ENCODE measurements at regions not wholly inside any gene's neighbourhood (a gene's known extent, or its start where the extent isn't known, plus 50 kb on each side); places are given as distances from the start of the nearest gene placed in this dataset.

DNA sequence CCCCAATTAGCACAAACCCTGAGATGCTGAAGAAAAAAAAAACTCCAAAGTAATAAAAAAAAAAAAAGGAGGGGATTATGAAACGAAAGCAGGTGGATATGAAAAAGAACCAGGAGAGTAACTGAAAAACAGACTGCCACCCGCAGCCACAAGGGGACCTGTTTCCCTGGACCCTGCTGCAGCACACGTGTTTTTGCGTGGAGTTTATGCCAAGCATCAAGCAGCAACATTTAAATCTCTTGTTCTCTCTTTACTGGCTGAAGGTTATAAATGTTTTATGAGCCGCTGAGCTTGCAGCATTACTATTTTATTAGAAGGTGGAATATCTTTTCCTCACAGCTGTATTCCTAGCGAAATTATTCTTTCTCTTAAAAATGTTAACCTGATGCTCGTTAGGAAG, 131.6 kb upstream of the OLIG3 start:
- H3F3A ChIP-seq (replicated peaks; ENCODE audit: insufficient read depth) = no peaks in the 10 kb centered on the region
- DNase-seq = peak; percentile 13
- no peaks in the 10 kb centered on the region; a peak in 1 of 4 replicates for H3K4me1 ChIP-seq (ENCODE audit: control insufficient read depth in 1 of 2, insufficient read depth in 2 of 2, low read depth in 1 of 2, low read length in 1 of 2)
- H3K36me3 ChIP-seq (replicated peaks in 1 of 2; ENCODE audit: control insufficient read depth in 1 of 2, insufficient read depth in 2 of 2, low read length in 1 of 2) = no peaks in the 10 kb centered on the region
- ChIA-PET CTCF (interaction anchor here (0.7 to 1.1 kb wide), 4 partner anchors 10 to 134 kb away, joined by 3 read pairs; no protein-coding TSS in a partner anchor), POLR2A (no interaction called here)
- H3K9ac ChIP-seq = no peak overlapping the region
- no peaks in the 10 kb centered on the region for H3K9me2 ChIP-seq
- no peaks in the 10 kb centered on the region for H4K20me1 ChIP-seq (ENCODE audit: insufficient read depth)
- H3K79me2 ChIP-seq (ENCODE audit: insufficient read depth) = no peaks in the 10 kb centered on the region
- H3K9me3 ChIP-seq = no peaks in the 10 kb centered on the region
- no peak overlapping the region; a peak in 2 of 4 replicates for H3K4me3 ChIP-seq (ENCODE audit: low read depth in 2 of 2, low read length in 1 of 2)
- TF ChIP-seq EZH2phosphoT487 (IDR thresholded peaks at IDR 0.05; ENCODE audit: borderline replicate concordance, low read depth) (no peak), RFX5 (IDR thresholded peaks at IDR 0.05; ENCODE audit: low read length) (no peak)
- TF ChIP-seq, protein P1, sequence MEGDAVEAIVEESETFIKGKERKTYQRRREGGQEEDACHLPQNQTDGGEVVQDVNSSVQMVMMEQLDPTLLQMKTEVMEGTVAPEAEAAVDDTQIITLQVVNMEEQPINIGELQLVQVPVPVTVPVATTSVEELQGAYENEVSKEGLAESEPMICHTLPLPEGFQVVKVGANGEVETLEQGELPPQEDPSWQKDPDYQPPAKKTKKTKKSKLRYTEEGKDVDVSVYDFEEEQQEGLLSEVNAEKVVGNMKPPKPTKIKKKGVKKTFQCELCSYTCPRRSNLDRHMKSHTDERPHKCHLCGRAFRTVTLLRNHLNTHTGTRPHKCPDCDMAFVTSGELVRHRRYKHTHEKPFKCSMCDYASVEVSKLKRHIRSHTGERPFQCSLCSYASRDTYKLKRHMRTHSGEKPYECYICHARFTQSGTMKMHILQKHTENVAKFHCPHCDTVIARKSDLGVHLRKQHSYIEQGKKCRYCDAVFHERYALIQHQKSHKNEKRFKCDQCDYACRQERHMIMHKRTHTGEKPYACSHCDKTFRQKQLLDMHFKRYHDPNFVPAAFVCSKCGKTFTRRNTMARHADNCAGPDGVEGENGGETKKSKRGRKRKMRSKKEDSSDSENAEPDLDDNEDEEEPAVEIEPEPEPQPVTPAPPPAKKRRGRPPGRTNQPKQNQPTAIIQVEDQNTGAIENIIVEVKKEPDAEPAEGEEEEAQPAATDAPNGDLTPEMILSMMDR (IDR thresholded peaks at IDR 0.05) = peak; percentile 21; the same call in 1 of the 2 replicates
- peak overlapping the region; percentile 37; the same call in 1 of the 2 replicates for H3K4me2 ChIP-seq
- 8% methylated on average over 7 of the region's 7 CpGs for WGBS (ENCODE audit: low lambda C conversion rate)
- H2AFZ ChIP-seq (ENCODE audit: low read depth) = peak overlapping the region; percentile 41; the same call in 1 of the 2 replicates
- H3K27ac ChIP-seq (ENCODE audit: low read depth in 2 of 2, low read length in 1 of 2) = no peak overlapping the region
- H3K27me3 ChIP-seq (ENCODE audit: insufficient read depth) = no peaks in the 10 kb centered on the region

DNA sequence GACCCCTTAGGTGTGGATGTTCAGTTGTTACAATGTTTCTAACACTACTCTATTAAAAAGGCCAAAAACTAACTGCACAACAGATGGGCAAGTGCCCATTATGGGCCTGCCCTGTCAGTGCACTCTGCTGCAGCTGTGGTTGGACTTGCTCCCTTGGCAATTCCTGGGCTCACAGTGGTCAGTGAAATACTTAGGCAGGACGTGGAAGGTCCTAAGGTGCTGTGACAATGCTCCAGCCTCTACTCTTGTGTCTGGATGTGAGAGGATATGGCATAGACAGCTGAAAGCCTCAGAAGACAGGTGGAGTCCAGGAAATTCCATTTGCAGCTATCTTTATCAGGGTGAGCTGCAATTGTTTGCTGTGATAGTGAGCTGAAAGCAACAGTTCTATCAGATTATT, 136.5 kb upstream of the OLIG3 start:
- Histone ChIP-seq H3K9me2 (no peaks in the 10 kb centered on the region), H3K4me3 (ENCODE audit: low read depth in 2 of 2, low read length in 1 of 2) (no peak overlapping the region), H3K27me3 (ENCODE audit: insufficient read depth) (no peaks in the 10 kb centered on the region), H3K9ac (no peak overlapping the region), H3K4me2 (no peak overlapping the region), H3F3A (replicated peaks; ENCODE audit: insufficient read depth) (no peaks in the 10 kb centered on the region), H3K4me1 (ENCODE audit: control insufficient read depth in 1 of 2, insufficient read depth in 2 of 2, low read depth in 1 of 2, low read length in 1 of 2) (no peaks in the 10 kb centered on the region; a peak in 1 of 4 replicates), H2AFZ (ENCODE audit: low read depth) (no peak overlapping the region), H3K27ac (ENCODE audit: low read depth in 2 of 2, low read length in 1 of 2) (no peak overlapping the region), H3K9me3 (no peaks in the 10 kb centered on the region), H3K36me3 (replicated peaks in 1 of 2; ENCODE audit: control insufficient read depth in 1 of 2, insufficient read depth in 2 of 2, low read length in 1 of 2) (no peaks in the 10 kb centered on the region), H3K79me2 (ENCODE audit: insufficient read depth) (no peaks in the 10 kb centered on the region), H4K20me1 (ENCODE audit: insufficient read depth) (no peaks in the 10 kb centered on the region)
- no peak for DNase-seq
- TF ChIP-seq MEF2A (IDR thresholded peaks at IDR 0.05; ENCODE audit: borderline replicate concordance, low read depth) (no peak), YY1 (IDR thresholded peaks at IDR 0.05; ENCODE audit: low read depth) (no peak), RFX5 (IDR thresholded peaks at IDR 0.05; ENCODE audit: low read length) (no peak), POLR2AphosphoS5 (IDR thresholded peaks at IDR 0.05; ENCODE audit: low read depth, low read length) (no peak), NRF1 (IDR thresholded peaks at IDR 0.05; ENCODE audit: low read depth, low read length) (no peak), SIN3A (IDR thresholded peaks at IDR 0.05; ENCODE audit: borderline replicate concordance, low read depth, low read length) (no peak), FOSL2 (IDR thresholded peaks at IDR 0.05; ENCODE audit: borderline replicate concordance, low read depth) (no peak), TCF12 (IDR thresholded peaks at IDR 0.05) (no peak), FOXM1 (IDR thresholded peaks at IDR 0.05; ENCODE audit: low read depth) (no peak), EP300 (IDR thresholded peaks at IDR 0.05; ENCODE audit: borderline replicate concordance in 1 of 2, low read depth in 1 of 2, low read length in 1 of 2) (no peak)
- ChIA-PET CTCF (interaction anchor here (0.7 to 1.7 kb wide), 2 partner anchors 359 to 760 kb away, joined by 4 to 5 read pairs; no protein-coding TSS in a partner anchor), POLR2A (no interaction called here)
- 0% methylated on average over 1 of the region's 1 CpG for WGBS (ENCODE audit: low lambda C conversion rate)

All from SK-N-SH (cell line).